ENCODE measurements at regions not wholly inside any gene's neighbourhood (a gene's known extent, or its start where the extent isn't known, plus 50 kb on each side); places are given as distances from the start of the nearest gene placed in this dataset.

- DNase-seq: no peak
Observed at GRCh38 chr2:19028587-19029375, 329.6 kb downstream of the OSR1 start.

GRCh38 chr2:19027626-19028025 is 330.8 kb downstream of the OSR1 start:
- no peak for DNase-seq

GRCh38 chr2:19026261-19026660 is 332.2 kb downstream of the OSR1 start:
- DNase-seq: no peak

GRCh38 chr2:19022334-19022733 is 336.1 kb downstream of the OSR1 start:
- DNase-seq: no peak

- DNase-seq: no peak
Observed at GRCh38 chr2:19021721-19022120, 336.7 kb downstream of the OSR1 start.

- DNase-seq: no peak
Observed at GRCh38 chr2:19021100-19021476, 337.3 kb downstream of the OSR1 start.

- no peak for DNase-seq
Observed at GRCh38 chr2:19020144-19021099, 338.0 kb downstream of the OSR1 start.

- DNase-seq: no peak
Observed at GRCh38 chr2:19009510-19009909, 348.9 kb downstream of the OSR1 start.

- no peak for DNase-seq
Observed at GRCh38 chr2:19003554-19003953, 354.9 kb downstream of the OSR1 start.

- DNase-seq: no peak
Observed at GRCh38 chr2:19000776-19001175, 357.6 kb downstream of the OSR1 start.

- no peak for DNase-seq
Observed at GRCh38 chr2:18999198-18999597, 359.2 kb downstream of the OSR1 start.

GRCh38 chr2:18998491-18998890 is 359.9 kb downstream of the OSR1 start:
- DNase-seq: no peak

- DNase-seq: no peak
Observed at GRCh38 chr2:18993756-18994338, 364.6 kb downstream of the OSR1 start.

- no peak for DNase-seq
Observed at GRCh38 chr2:18991177-18992168, 366.9 kb downstream of the OSR1 start.

GRCh38 chr2:18988631-18989232 is 369.7 kb downstream of the OSR1 start:
- no peak for DNase-seq

- DNase-seq: no peak
Observed at GRCh38 chr2:18987592-18988073, 370.8 kb downstream of the OSR1 start.

- no peak for DNase-seq
Observed at GRCh38 chr2:18987016-18987415, 371.4 kb downstream of the OSR1 start.

GRCh38 chr2:18986046-18986445 is 372.4 kb downstream of the OSR1 start:
- no peak for DNase-seq

- DNase-seq: no peak
Observed at GRCh38 chr2:18980786-18981430, 377.5 kb downstream of the OSR1 start.

GRCh38 chr2:18980104-18980785 is 378.2 kb downstream of the OSR1 start:
- DNase-seq: no peak

GRCh38 chr2:18977409-18977808 is 381.0 kb downstream of the OSR1 start:
- no peak for DNase-seq

Measured in stimulated activated CD4-positive, alpha-beta T cell treated with anti-CD3 and anti-CD28 coated beads, Interleukin-4, amount 100 ng/mL, for 1 hour (primary cell).